ENCODE measurements at regions not wholly inside any gene's neighbourhood (a gene's known extent, or its start where the extent isn't known, plus 50 kb on each side); places are given as distances from the start of the nearest gene placed in this dataset.

- no peak for DNase-seq (ENCODE audit: low read depth in 1 of 2, low spot score in 1 of 2)
Measured at GRCh38 chr5:52392321-52392720, 395.4 kb upstream of the ITGA1 start.

- no peak for DNase-seq (ENCODE audit: low read depth in 1 of 2, low spot score in 1 of 2)
Measured at GRCh38 chr5:52409835-52410234, 377.9 kb upstream of the ITGA1 start.

DNA sequence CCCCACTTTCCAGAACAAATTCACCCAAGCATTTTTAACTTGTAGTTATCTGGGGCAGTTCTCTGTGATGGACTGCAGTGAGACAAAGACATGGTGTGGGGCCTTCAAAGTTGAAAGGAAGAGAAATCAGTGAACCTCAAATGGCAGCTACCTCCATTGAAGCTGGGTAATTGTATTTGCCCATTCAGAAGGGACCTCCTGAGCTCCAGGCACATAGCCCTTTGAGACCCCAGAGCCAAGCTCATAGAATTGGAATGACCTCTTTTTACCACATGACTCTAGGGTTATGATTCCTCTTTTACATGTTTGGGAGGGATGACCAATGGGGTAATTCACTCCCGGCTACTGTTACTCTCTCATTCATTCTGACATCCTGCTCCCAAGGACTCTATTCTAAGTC is 368.4 kb upstream of the ITGA1 start:
- DNase-seq (ENCODE audit: low read depth in 1 of 2, low spot score in 1 of 2): no peak

- DNase-seq (ENCODE audit: low read depth in 1 of 2, low spot score in 1 of 2): no peak
Measured at GRCh38 chr5:52427615-52428014, 360.1 kb upstream of the ITGA1 start.

DNA sequence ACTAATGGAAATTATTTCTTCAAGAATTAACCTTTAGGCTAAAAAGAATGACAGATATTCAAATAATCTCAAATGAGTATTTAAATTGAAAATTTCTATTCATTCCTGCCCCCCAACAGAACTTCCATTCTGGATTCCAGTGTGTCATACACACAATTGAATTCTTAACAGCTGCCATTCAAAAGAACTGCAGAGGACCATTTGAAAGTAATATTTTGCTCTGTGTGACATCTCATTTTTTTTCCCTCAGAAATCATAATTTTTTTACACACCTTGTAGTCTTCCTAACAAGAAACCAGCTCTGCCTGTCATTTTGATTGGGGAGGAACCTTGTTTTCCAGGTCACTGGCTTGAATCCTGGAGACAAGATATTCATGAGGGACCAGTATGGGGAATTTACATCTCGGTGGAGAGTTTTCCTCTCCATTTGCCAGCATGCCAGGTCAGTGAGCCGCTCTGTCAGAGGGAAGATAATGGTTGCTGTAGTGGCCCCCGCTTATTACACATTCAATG is 358.7 kb upstream of the ITGA1 start:
- no peak for DNase-seq (ENCODE audit: low read depth in 1 of 2, low spot score in 1 of 2)

- no peak for DNase-seq (ENCODE audit: low read depth in 1 of 2, low spot score in 1 of 2)
Measured at GRCh38 chr5:52441768-52442167, 345.9 kb upstream of the ITGA1 start.

DNA sequence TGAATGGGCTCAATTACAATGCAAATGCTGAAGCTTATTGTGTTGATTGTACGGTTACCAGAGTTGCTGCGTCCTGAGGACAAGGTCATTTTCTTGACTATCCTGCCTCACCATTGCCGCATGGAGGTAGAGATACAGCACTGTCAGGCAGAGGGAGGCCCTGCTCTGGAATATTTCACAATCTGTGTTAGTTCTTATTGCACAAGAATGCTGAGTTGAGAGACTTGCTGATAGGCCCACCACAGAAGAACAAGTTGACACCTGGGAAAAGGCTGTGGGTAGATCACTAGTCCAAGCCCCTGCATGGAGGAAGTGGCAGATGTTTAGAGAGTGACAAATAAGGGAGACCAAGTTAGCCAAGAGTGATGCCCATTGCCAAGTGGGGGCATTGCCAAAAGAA is 344.5 kb upstream of the ITGA1 start:
- DNase-seq (ENCODE audit: low read depth in 1 of 2, low spot score in 1 of 2): no peak

DNA sequence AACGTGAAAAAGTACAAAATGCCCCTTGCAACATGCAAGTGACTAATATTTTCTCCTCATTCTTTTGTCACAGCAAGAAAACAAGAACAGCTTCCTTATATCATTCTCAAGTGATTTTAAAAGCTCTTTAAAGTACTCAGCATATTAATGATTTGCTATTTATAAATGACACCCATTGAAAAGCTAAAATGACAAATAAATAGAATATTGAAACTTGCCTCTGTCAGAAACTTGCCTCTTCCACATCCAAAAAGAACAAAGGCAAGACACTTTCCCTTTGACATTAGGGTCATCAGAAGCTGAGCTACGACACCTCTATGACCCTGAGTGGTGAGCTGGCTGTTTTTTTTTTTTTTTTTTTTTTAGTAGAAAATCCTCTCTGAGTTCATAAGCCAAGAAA is 339.6 kb upstream of the ITGA1 start:
- DNase-seq (ENCODE audit: low read depth in 1 of 2, low spot score in 1 of 2): no peak

DNA sequence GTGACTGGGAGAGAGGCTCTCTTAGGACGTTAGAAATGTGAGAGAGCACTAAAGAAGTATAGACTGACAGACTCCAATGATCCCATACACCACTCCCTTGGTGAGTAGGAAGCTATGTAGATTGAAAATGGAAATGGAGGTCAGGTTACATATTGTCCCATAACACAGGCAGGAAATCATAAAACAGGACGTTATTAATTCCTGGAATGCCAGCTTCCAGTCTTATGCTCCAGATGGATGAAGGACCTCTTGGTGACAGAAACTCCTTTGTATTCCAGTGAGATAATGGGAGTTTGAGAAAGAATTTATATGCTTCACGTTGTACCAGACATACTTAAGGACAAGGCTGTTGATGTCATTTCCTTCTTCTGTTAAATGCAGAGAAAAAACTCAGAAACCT is 338.2 kb upstream of the ITGA1 start:
- no peak for DNase-seq (ENCODE audit: low read depth in 1 of 2, low spot score in 1 of 2)

GRCh38 chr5:52452098-52452497 is 335.6 kb upstream of the ITGA1 start:
- DNase-seq (ENCODE audit: low read depth in 1 of 2, low spot score in 1 of 2): no peak

- no peak for DNase-seq (ENCODE audit: low read depth in 1 of 2, low spot score in 1 of 2)
Measured at GRCh38 chr5:52453176-52453575, 334.5 kb upstream of the ITGA1 start.

DNA sequence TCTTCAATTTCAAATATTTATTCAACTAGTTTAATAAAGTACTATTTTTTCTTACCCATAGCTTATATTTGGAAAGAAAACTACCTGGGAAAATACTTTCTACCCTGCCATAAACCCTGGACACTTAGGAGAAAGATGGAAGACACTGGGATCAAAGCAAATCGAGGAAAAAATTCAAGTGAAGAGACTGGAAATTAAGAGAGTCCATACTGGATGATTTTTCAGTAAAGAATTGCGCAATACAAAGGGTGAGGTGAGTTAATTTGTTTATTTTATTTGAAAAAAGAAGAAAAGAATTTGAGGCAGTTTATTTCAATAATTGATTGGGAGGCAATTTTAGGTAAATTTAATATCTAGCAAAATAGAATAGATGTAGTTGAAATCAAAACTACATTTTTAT is 331.8 kb upstream of the ITGA1 start:
- DNase-seq (ENCODE audit: low read depth in 1 of 2, low spot score in 1 of 2): no peak

- DNase-seq (ENCODE audit: low read depth in 1 of 2, low spot score in 1 of 2): no peak
Measured at GRCh38 chr5:52457810-52458209, 329.9 kb upstream of the ITGA1 start.

GRCh38 chr5:52466113-52466512 is 321.6 kb upstream of the ITGA1 start:
- no peak for DNase-seq (ENCODE audit: low read depth in 1 of 2, low spot score in 1 of 2)

DNA sequence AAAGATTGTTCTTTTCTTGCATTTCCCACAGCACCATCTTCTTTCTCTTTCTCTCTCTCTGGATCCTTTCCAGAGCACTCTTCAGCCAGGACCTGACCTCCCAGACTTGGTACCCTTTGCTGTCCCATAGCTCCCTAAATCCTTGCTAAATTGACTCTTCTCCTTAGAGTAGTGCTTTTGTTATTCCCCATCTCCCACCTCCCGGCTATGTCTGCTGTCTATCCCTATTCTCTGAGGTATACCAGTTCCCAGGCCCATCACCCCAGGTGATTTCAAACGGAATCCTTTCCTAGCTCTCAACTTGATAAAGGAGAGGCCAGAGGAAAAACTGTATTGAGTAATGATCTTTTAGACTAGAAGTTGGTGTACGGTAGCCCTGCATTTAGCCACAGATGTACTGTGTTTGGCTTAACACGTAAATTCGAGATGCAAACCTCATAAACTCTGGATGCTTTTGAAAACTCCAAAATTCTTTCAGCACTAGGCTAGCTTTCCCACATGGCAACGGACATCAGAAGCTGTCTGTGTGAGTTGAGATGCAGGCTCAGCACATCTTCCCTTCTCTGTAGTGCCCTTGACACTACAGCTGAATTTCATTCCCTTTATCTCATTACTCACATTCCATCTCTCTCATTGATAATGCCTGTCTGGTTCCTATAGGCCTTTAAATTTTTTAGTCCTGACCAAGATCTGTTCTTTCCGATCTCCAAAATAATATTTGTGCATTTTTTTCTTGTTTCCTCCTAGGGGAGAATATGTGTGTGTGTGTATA is 320.8 kb upstream of the ITGA1 start:
- no peak for DNase-seq (ENCODE audit: low read depth in 1 of 2, low spot score in 1 of 2)

DNA sequence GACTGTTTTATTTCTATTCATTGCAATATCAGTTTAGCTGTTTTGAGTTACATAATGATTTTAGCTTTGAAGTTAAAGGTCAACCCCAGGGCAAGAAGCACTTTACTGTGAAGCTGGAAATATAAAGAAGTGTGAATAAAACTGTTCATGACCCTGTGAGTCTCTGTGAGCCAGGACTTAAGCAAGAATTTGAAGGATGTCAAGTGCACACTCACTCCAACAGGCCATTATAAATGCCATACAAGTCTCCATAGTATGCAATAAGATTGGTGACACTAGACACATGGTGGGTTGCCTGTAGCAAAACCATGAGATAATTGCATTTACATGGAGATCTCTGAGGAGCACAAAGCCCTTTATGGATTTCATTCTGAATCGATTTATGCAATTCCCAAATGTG is 318.7 kb upstream of the ITGA1 start:
- no peak for DNase-seq (ENCODE audit: low read depth in 1 of 2, low spot score in 1 of 2)

DNA sequence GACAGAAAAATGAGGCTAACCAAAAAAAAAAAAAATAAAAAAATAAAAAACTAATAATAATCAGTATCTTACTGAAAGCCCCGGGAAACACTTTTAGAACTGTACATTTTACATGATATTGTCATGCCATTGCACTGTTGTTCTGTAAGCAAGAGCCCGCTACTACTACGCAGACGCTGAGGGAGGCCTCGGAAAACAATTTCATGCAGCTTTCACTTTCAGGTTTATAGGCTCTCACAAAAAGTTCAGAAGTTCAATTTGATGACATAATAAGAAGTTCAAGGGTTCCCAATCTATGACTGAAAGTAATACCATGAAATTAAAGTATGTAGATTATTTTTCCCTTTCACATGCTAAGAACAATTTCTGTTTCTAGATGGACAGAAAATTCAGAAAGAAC is 318.3 kb upstream of the ITGA1 start:
- no peak for DNase-seq (ENCODE audit: low read depth in 1 of 2, low spot score in 1 of 2)

GRCh38 chr5:52469835-52470234 is 317.9 kb upstream of the ITGA1 start:
- no peak for DNase-seq (ENCODE audit: low read depth in 1 of 2, low spot score in 1 of 2)

GRCh38 chr5:52476346-52476745 is 311.4 kb upstream of the ITGA1 start:
- no peak for DNase-seq (ENCODE audit: low read depth in 1 of 2, low spot score in 1 of 2)

GRCh38 chr5:52481201-52481600 is 306.5 kb upstream of the ITGA1 start:
- DNase-seq (ENCODE audit: low read depth in 1 of 2, low spot score in 1 of 2): no peak

- DNase-seq (ENCODE audit: low read depth in 1 of 2, low spot score in 1 of 2): no peak
Measured at GRCh38 chr5:52481851-52482250, 305.9 kb upstream of the ITGA1 start.

DNA sequence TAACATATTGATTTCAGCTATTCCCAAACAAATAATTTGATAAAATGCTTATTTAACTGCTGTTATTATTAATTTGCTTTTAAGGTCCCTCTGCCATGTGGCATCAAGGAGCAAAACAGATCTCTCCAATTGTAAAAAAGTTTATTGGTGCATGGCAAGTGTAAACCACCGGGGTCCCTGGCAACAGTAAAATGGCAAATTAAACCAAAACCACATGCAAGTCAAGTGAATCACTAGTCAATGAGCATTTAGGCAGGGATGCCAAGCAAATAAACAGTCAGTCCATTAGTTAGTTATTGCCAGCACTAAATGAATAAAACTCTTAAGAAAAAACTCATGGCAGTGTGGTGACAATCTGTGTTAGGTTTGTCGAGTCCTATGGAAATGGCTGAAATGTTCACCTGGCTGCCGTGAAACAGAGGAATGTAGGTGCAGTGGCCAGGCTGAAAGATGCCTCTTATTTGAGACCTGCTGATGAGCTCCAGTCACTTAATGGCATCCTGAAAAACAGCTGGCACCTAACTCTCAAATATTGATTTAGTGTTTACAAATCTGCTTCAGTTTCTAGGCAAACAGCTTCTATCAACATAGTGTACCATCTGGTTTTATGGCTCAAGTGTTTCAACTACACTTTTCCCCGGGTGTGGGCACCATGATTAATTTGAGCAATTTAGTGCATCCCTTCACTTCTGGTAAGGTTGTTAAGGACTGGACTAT is 296.5 kb upstream of the ITGA1 start:
- no peak for DNase-seq (ENCODE audit: low read depth in 1 of 2, low spot score in 1 of 2)

DNA sequence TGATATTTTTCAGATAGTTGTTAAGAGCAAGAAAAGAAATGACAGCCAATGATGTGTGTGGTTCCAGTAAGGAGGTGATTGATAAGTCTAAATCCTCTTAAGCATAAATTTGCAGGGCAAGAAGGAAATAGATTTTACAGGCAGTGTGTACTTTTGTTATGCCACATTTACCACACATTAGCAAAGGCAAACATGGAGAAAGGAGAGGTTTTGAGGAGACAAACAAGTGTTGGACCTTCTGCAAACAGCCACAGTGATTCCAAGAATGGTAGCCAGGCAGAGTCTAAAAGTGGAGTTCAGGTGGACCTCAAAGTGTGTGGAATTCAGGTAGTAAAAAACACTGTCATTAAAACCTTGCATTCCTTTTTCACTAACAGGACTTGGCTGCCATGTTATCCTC is 295.9 kb upstream of the ITGA1 start:
- no peak for DNase-seq (ENCODE audit: low read depth in 1 of 2, low spot score in 1 of 2)

Measured in activated CD4-positive, alpha-beta T cell treated with anti-CD3 and anti-CD28 coated beads, Interleukin-2, amount 50 U/mL, for 24 hours (primary cell).